ENCODE measurements at regions not wholly inside any gene's neighbourhood (a gene's known extent, or its start where the extent isn't known, plus 50 kb on each side); places are given as distances from the start of the nearest gene placed in this dataset.

GRCh38 chr12:115491511-115492250 lies 785.8 kb downstream of the MED13L start:
- H3K9me3 ChIP-seq, result no peaks in the 10 kb centered on the region
- no peak overlapping the region for H3K27ac ChIP-seq
- DNase-seq, result no peak
- no peaks in the 10 kb centered on the region for H3K27me3 ChIP-seq
- no peak for TF ChIP-seq CTCF (IDR thresholded peaks at IDR 0.05)
- TF ChIP-seq POLR2A (IDR thresholded peaks at IDR 0.05), result no peak
- TF ChIP-seq EP300 (IDR thresholded peaks at IDR 0.05; ENCODE audit: low read depth), result no peak
- TF ChIP-seq POLR2AphosphoS5 (IDR thresholded peaks at IDR 0.05), result no peak
- WGBS, 2 donors (ENCODE audit: low coverage in 1 of 2), result 59 to 70% methylated on average over 5 to 8 of the region's 8 CpGs
- no peak overlapping the region for H3K4me3 ChIP-seq
- in situ Hi-C loops (cut with MboI; ENCODE audit: low pct_ligation_motif_present in 1 of 4, low pct_unique_long_range_greater_than_20kb in 1 of 4, low sequenced_read_pairs in 3 of 4) (no loop called here), intact Hi-C loops (cut with DNase I; ENCODE audit: low total_unique reads) (no loop called here)
- H3K4me1 ChIP-seq, result no peaks in the 10 kb centered on the region
- H3K36me3 ChIP-seq, result no peaks in the 10 kb centered on the region

DNA sequence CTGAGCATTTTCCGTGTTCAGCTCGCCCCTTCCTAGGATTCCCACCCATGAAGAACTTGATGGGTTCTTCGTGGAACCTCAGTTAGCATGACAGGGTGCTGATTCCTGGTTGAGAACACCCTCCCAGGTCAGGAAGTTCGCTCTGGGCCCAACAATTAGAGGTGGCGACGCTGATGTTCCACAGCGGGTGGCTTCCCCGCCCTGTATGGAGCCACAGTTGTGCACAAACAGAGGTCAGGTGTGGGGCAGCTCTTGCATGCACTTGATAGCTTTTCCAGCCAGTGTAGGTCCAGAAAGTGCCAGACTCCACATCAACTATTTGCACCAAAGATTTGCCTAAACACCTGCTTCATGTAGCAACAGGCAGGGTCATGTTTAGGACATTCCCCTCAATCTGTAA lies 788.2 kb downstream of the MED13L start:
- WGBS, 2 donors (ENCODE audit: low coverage in 1 of 2), result 68 to 93% methylated on average over 3 to 8 of the region's 8 CpGs
- TF ChIP-seq POLR2A (IDR thresholded peaks at IDR 0.05) (no peak), EP300 (IDR thresholded peaks at IDR 0.05; ENCODE audit: low read depth) (no peak), POLR2AphosphoS5 (IDR thresholded peaks at IDR 0.05) (no peak), CTCF (IDR thresholded peaks at IDR 0.05) (no peak)
- no peaks in the 10 kb centered on the region for H3K9me3 ChIP-seq
- intact Hi-C loops (cut with DNase I; ENCODE audit: low total_unique reads), result no loop called here
- no peak overlapping the region for H3K4me3 ChIP-seq
- no peak overlapping the region for H3K27ac ChIP-seq
- H3K4me1 ChIP-seq, result no peaks in the 10 kb centered on the region
- H3K27me3 ChIP-seq, result no peaks in the 10 kb centered on the region
- no peaks in the 10 kb centered on the region for H3K36me3 ChIP-seq
- no peak for DNase-seq
- in situ Hi-C loops (cut with MboI; ENCODE audit: low pct_ligation_motif_present in 1 of 4, low pct_unique_long_range_greater_than_20kb in 1 of 4, low sequenced_read_pairs in 3 of 4), result no loop called here

- no peak for TF ChIP-seq POLR2AphosphoS5 (IDR thresholded peaks at IDR 0.05)
- no peak for TF ChIP-seq EP300 (IDR thresholded peaks at IDR 0.05; ENCODE audit: low read depth)
- TF ChIP-seq CTCF (IDR thresholded peaks at IDR 0.05), result no peak
- TF ChIP-seq POLR2A (IDR thresholded peaks at IDR 0.05), result no peak
- H3K9me3 ChIP-seq, result no peaks in the 10 kb centered on the region
- H3K4me3 ChIP-seq, result no peak overlapping the region
- WGBS, 2 donors (ENCODE audit: low coverage in 1 of 2), result 69 to 80% methylated on average over 5 to 6 of the region's 6 CpGs
- DNase-seq, result no peak
- no peak overlapping the region for H3K27ac ChIP-seq
- intact Hi-C loops (cut with DNase I; ENCODE audit: low total_unique reads) (no loop called here), in situ Hi-C loops (cut with MboI; ENCODE audit: low pct_ligation_motif_present in 1 of 4, low pct_unique_long_range_greater_than_20kb in 1 of 4, low sequenced_read_pairs in 3 of 4) (no loop called here)
- no peaks in the 10 kb centered on the region for H3K4me1 ChIP-seq
- no peaks in the 10 kb centered on the region for H3K27me3 ChIP-seq
- H3K36me3 ChIP-seq, result no peaks in the 10 kb centered on the region
Measured at GRCh38 chr12:115485967-115486366, 791.5 kb downstream of the MED13L start.

GRCh38 chr12:115485503-115485902 lies 792.0 kb downstream of the MED13L start:
- H3K4me3 ChIP-seq, result no peak overlapping the region
- TF ChIP-seq EP300 (IDR thresholded peaks at IDR 0.05; ENCODE audit: low read depth), result no peak
- no peak for TF ChIP-seq POLR2AphosphoS5 (IDR thresholded peaks at IDR 0.05)
- TF ChIP-seq CTCF (IDR thresholded peaks at IDR 0.05), result no peak
- TF ChIP-seq POLR2A (IDR thresholded peaks at IDR 0.05), result no peak
- WGBS, 2 donors (ENCODE audit: low coverage in 1 of 2), result 67 to 82% methylated on average over 2 of the region's 2 CpGs
- H3K9me3 ChIP-seq, result no peaks in the 10 kb centered on the region
- H3K36me3 ChIP-seq, result no peaks in the 10 kb centered on the region
- in situ Hi-C loops (cut with MboI; ENCODE audit: low pct_ligation_motif_present in 1 of 4, low pct_unique_long_range_greater_than_20kb in 1 of 4, low sequenced_read_pairs in 3 of 4), result no loop called here
- H3K4me1 ChIP-seq, result no peaks in the 10 kb centered on the region
- no peak for DNase-seq
- H3K27me3 ChIP-seq, result no peaks in the 10 kb centered on the region
- H3K27ac ChIP-seq, result no peak overlapping the region
- intact Hi-C loops (cut with DNase I; ENCODE audit: low total_unique reads), result no loop called here
